ENCODE measurements at regions not wholly inside any gene's neighbourhood (a gene's known extent, or its start where the extent isn't known, plus 50 kb on each side); places are given as distances from the start of the nearest gene placed in this dataset.

GRCh38 chr2:11968521-11968920 lies 222.1 kb downstream of the LPIN1 start:
- TF ChIP-seq CTCF (IDR thresholded peaks at IDR 0.05; ENCODE audit: poor library complexity, severe bottlenecking): no peak
- no peaks in the 10 kb centered on the region for H3K9me3 ChIP-seq (ENCODE audit: severe bottlenecking)
- no peak overlapping the region for H3K27ac ChIP-seq (ENCODE audit: poor library complexity, severe bottlenecking)
- H3K36me3 ChIP-seq (ENCODE audit: low read depth): no peaks in the 10 kb centered on the region
- H3K4me1 ChIP-seq (ENCODE audit: insufficient read depth, poor library complexity, severe bottlenecking): peaks cover 16% of the 10 kb centered on the region
- DNase-seq (ENCODE audit: low spot score) (no peak), ATAC-seq (ENCODE audit: low read depth) (no peak)
- no peak overlapping the region for H3K4me3 ChIP-seq (ENCODE audit: severe bottlenecking)
- H3K27me3 ChIP-seq (ENCODE audit: insufficient read depth, poor library complexity, severe bottlenecking): no peaks in the 10 kb centered on the region

GRCh38 chr2:11969774-11970173 lies 223.3 kb downstream of the LPIN1 start:
- ATAC-seq (ENCODE audit: low read depth) (no peak), DNase-seq (ENCODE audit: low spot score) (no peak)
- Histone ChIP-seq H3K27ac (ENCODE audit: poor library complexity, severe bottlenecking) (no peak overlapping the region), H3K4me1 (ENCODE audit: insufficient read depth, poor library complexity, severe bottlenecking) (peaks cover 9% of the 10 kb centered on the region), H3K9me3 (ENCODE audit: severe bottlenecking) (peaks cover under 1% of the 10 kb centered on the region), H3K4me3 (ENCODE audit: severe bottlenecking) (no peak overlapping the region), H3K36me3 (ENCODE audit: low read depth) (no peaks in the 10 kb centered on the region), H3K27me3 (ENCODE audit: insufficient read depth, poor library complexity, severe bottlenecking) (no peaks in the 10 kb centered on the region)
- no peak for TF ChIP-seq CTCF (IDR thresholded peaks at IDR 0.05; ENCODE audit: poor library complexity, severe bottlenecking)

- no peaks in the 10 kb centered on the region for H3K36me3 ChIP-seq (ENCODE audit: low read depth)
- TF ChIP-seq CTCF (IDR thresholded peaks at IDR 0.05; ENCODE audit: poor library complexity, severe bottlenecking): no peak
- ATAC-seq (ENCODE audit: low read depth) (no peak), DNase-seq (ENCODE audit: low spot score) (no peak)
- no peaks in the 10 kb centered on the region for H3K27me3 ChIP-seq (ENCODE audit: insufficient read depth, poor library complexity, severe bottlenecking)
- H3K27ac ChIP-seq (ENCODE audit: poor library complexity, severe bottlenecking): no peak overlapping the region
- peaks cover 5% of the 10 kb centered on the region for H3K4me1 ChIP-seq (ENCODE audit: insufficient read depth, poor library complexity, severe bottlenecking)
- no peak overlapping the region for H3K4me3 ChIP-seq (ENCODE audit: severe bottlenecking)
- H3K9me3 ChIP-seq (ENCODE audit: severe bottlenecking): peaks cover 2% of the 10 kb centered on the region
Measured at GRCh38 chr2:11974573-11974972, 228.1 kb downstream of the LPIN1 start.

- peaks cover 2% of the 10 kb centered on the region for H3K9me3 ChIP-seq (ENCODE audit: severe bottlenecking)
- H3K4me3 ChIP-seq (ENCODE audit: severe bottlenecking): no peak overlapping the region
- TF ChIP-seq CTCF (IDR thresholded peaks at IDR 0.05; ENCODE audit: poor library complexity, severe bottlenecking): no peak
- H3K4me1 ChIP-seq (ENCODE audit: insufficient read depth, poor library complexity, severe bottlenecking): peaks cover 5% of the 10 kb centered on the region
- DNase-seq (ENCODE audit: low spot score) (no peak), ATAC-seq (ENCODE audit: low read depth) (no peak)
- no peak overlapping the region for H3K27ac ChIP-seq (ENCODE audit: poor library complexity, severe bottlenecking)
- no peaks in the 10 kb centered on the region for H3K27me3 ChIP-seq (ENCODE audit: insufficient read depth, poor library complexity, severe bottlenecking)
- no peaks in the 10 kb centered on the region for H3K36me3 ChIP-seq (ENCODE audit: low read depth)
Measured at GRCh38 chr2:11975373-11975772, 228.9 kb downstream of the LPIN1 start.

GRCh38 chr2:11976073-11976472 lies 229.6 kb downstream of the LPIN1 start:
- 0 out of 3 replicates have a peak, but pooled peaks have one; percentile 33 for ATAC-seq (ENCODE audit: low read depth)
- no peak for TF ChIP-seq CTCF (IDR thresholded peaks at IDR 0.05; ENCODE audit: poor library complexity, severe bottlenecking)
- Histone ChIP-seq H3K4me1 (ENCODE audit: insufficient read depth, poor library complexity, severe bottlenecking) (peaks cover 5% of the 10 kb centered on the region), H3K27me3 (ENCODE audit: insufficient read depth, poor library complexity, severe bottlenecking) (no peaks in the 10 kb centered on the region), H3K9me3 (ENCODE audit: severe bottlenecking) (peaks cover 2% of the 10 kb centered on the region), H3K4me3 (ENCODE audit: severe bottlenecking) (no peak overlapping the region), H3K36me3 (ENCODE audit: low read depth) (no peaks in the 10 kb centered on the region), H3K27ac (ENCODE audit: poor library complexity, severe bottlenecking) (no peak overlapping the region)
- no peak for DNase-seq (ENCODE audit: low spot score)
